NAMALWA (cell line): ENCODE measurements at regions not wholly inside any gene's neighbourhood (a gene's known extent, or its start where the extent isn't known, plus 50 kb on each side); places are given as distances from the start of the nearest gene placed in this dataset.

Experiments used
- DNase-seq: peaks from one replicate; pipeline ENCODE4 v3.0.0-alpha.2; 2015; ENCODE audit warnings: low spot score

DNA sequence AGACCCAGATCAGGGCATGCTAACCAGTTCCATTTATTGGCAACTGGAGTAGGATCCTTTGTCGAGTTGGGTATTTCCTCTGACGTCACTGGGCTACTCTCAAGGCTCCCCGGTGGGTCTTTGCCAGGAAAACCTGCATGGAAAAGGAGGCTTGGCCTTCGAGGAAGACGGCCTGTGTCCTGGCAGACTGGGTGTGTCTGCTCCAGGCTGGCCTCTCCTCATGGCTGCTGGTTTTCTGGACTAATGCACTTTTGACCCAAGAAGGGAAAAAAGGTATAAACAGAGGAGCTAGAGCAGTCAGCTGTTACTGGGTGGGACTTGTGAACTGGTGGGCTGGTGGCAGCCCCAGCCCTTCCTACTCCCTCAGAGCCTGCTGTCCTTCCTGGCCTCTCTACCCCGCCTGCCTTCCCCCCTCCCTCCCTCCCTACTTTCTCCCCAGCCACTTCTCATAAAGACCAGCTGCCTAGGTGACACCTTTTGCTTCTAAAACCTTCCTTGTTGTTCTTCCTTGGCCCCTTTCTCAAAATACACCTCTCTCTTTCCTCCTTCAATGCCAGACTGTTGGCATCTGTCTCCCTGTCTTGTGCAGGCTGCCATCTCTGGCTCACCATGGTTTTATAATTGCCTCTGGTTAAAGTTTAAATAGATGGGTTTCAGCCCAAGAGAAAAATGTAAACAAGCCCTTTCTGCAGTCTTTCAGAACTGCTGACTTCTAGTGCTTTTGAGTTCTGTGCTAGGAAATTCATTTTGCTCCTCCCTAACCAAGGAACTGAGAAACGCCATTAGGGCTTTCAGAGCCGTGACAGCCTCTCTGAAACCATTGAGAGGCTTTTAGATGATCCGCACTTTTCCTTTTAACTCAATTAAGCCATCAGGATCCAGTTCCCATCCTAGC, 101.8 kb upstream of the MKLN1 start:
- DNase-seq = no peak

DNA sequence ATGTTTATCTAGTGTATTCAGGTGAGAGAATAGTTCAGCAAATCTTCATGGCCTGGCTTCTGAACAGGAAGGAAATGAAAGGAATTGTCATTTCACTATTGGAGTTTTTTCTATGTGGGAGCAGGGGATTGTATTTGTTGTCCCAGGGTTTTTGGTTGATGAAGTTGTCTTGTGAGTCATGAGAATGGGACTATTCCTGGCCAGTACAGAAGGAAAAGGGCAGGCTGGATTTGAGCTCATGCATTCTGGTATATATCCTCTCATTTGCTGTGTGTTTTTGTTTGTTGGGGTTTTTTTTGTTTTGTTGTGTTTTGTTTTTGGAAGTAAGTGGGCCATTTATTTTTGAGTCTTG, 101.2 kb upstream of the MKLN1 start:
- no peak for DNase-seq

DNA sequence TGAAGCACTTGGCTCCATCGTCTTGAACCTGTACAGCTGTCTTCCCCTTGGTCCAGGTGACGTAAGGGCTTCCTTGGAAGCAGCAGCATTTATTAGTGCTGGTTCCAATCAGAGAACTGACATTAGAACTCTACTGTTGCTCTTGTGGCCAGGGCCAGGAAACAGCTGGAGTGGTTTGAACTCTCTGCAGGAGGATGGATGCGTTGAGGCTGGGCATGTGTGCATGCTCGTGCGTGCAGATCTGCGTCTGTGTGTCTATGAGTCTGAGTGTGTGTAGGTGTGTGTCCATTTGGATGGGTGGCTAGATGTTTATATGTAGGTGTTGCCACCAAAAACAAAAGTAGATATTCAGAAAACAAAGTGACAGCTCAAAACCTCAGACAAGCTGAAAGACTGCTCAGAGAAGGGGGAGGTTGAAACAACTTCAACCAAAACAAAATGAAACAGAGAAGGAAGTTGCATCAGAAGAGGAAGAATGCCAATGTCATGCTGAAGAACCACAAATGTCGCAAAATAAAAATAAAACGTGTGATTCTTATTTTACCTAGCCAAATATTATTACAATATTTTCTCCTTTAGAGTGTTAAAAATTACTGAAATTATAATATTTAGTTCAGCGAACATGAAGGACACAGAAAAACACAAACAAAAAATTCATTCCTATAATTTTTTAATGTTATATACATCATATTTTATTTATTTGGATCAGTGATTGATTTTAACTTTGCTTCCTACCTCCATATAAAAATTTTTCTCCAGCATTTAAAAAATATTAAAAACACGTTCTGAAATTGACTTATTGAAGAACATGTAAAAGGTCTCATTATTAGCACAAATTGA, 96.1 kb upstream of the MKLN1 start:
- DNase-seq = peak; percentile 93

DNA sequence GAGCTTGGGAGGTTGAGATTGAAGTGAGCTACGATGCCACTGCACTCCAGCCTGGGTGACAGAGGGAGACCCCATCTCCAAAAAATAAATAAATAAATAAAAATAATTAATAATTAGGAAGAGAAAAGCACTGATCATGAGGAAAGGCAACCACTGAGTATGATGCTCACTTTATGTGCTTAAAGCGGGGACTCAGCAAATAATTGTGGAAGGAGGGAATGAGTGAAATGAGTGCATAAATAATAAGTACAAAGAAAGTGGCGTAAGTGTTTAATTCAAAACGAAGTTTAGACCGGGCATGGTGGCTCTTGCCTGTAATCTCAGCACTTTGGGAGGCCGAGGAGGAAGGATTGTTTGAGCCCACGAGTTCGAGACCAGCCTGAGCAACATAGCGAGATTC, 94.9 kb upstream of the MKLN1 start:
- no peak for DNase-seq

DNA sequence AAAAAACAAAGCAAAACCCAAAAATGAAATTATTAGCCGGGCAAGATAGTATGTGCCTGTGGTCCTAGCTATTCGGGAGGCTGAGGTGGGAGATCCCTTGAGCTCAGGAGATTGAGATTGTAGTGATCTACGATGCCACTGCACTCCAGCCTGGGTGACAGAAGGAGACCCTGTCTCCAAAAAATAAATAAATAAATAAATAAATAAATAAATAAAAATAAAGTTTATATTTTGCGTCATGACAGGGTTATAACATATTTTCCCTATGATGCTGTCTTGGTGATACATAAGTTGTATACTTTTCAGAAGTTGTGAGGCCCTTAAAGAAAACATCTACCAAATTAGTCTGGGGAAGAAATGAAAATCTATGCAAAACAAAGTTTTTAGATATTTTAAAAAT, 94.5 kb upstream of the MKLN1 start:
- no peak for DNase-seq

DNA sequence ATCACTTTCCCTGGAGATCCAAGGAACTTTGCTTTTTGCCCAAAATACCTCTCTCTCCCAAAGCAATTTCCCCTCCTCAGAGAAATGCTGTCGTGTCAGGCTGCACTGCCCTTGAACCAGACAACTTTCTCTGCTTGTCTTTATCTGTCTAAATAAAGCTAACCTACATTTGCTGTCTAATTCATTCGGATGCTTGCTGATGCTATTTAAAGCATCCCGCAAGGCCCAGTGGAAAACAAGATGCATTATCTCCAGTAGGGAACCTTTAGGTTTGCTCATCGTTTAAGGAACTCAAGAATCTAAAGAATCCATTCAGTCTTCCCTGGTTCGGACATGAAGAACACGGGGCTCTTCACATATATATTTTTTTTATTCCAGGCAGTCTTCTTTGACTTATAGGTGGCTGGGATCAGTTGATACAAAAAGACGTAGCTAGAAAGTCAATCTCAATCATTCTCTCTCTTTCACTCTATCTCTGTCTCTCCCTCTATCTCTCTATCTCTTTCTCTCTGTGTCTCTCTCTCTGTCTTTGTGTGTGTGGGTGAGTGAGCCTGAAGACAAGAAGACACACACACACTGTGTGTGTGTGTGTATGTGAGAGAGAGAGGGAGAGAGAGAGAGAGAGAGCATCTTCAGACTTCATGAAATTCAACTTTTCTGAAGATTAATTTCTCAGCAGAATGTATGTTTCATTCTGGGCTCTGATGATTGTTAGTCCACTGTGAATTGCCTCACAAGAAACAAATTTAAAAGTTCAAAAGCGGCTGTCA, 92.8 kb upstream of the MKLN1 start:
- DNase-seq = no peak

DNA sequence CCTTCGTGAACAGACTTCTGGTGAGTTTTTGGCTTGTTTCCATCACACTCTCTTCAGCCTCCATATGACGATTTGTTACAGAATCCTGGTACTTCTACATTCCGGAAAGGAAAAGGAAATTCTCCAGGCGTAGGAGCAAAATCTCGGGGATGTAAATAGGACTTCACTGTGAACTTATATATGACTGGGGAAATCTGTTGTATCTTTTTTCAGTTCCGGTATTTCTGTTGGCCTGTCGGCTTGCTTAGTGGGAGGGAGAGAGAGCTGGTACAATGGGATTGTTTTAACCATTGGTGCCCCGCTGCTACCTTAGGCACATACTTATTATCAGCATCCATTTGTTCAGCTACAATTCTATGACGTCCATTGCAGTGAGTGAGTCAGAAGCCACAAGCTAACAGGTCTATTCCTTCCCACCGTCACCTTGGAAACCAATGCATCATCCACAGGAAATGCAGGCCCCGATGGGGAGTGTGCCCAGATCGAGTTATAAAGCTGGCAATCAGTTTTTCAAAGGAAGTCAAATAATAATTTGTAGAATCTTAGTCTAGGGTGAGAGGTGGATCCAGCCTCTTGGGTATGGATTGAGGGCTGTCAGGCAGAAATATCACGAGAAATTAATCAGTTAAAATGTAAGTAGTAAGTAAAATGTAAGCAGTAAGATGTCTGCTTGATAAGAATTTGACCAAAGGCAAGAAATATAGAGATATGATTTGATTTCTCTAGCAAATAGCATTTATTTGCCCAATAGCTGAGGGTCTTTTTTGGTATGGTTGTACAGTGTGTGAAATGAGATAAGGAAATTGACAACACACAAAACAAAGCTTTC, 92.0 kb upstream of the MKLN1 start:
- DNase-seq = no peak

DNA sequence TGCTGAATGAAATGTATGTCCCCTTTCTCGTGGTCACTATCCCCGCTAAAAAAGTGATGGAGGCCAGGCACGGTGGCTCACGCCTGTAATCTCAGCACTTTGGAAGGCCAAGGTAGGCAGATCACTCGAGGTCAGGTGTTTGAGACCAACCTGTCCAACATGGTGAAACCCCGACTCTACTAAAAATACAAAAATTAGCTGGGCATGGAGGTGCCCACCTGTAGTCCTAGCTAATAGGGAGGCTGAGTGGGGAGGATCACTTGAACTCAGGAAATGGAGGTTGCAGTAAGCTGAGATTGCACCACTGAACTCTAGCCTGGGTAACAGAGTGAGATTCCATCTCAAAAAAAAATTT, 91.4 kb upstream of the MKLN1 start:
- no peak for DNase-seq

DNA sequence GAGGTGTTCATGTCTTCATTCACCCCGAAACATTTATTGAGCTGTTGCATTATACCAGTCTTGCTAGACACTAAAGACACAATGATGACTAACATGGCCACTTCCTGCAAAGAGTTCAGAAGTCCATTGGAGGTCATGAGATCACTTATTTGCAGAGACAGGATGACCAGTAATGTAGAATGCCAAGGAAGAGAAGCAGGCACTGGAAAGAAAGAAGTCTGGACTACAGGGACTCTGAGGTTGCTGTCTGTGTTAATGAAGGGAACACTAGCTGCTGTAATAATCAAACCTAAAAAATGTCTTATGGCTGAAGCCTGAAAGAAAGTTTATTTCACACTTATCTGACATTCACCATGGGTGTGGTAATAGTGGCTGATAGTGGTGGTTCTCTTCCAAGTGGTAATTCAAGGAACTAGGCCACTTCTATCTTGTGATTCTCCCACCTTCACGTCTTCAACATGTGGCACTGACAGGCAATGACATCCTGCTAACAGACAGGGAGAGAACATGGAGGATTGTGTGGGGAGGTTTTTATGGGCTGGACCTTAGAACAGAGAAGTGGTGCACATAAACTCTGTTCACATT, 89.2 kb upstream of the MKLN1 start:
- DNase-seq = no peak

DNA sequence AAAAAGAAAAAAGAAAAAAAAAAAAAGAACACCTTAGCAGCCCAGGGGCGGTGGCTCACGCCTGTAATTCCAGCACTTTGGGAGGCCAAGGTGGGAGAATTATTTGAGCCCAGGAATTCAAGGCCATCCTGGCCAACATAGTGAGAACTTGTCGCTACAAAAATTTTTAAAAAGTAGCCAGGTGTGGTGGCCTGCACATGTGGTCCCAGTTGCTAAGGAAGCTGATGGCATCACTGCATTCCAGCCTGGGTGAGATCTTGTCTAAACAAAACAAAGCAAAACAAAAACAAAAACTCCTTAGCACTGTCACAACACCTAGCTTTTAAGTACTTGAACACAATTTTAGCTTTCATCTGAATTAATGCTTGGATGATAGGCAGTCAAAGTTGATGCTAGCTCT, 86.3 kb upstream of the MKLN1 start:
- no peak for DNase-seq

DNA sequence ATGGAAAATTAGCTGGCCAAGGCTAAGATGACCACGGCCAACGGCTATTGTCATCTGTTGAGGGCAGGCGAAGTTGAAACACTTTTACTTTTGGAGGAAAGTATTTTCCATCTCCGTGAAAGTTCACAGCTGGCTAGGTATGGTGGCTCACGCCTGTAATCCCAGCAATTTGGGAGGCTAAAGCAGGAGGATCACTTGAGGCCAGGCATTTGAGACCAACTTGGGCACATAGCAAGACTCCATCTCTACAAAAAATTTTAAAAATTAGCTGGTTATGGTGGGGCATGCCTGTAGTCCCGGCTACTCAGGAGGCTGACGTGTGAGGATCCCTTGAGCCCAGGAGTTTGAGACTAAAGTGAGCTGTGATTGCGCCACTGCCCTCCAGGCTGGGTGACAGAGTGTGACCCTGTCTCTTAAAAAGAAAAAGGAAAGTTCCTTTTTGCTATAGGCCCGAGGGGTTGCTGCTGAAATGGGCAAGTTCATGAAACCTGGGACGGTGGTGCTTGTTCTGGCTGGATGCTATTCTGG, 85.5 kb upstream of the MKLN1 start:
- no peak for DNase-seq

DNA sequence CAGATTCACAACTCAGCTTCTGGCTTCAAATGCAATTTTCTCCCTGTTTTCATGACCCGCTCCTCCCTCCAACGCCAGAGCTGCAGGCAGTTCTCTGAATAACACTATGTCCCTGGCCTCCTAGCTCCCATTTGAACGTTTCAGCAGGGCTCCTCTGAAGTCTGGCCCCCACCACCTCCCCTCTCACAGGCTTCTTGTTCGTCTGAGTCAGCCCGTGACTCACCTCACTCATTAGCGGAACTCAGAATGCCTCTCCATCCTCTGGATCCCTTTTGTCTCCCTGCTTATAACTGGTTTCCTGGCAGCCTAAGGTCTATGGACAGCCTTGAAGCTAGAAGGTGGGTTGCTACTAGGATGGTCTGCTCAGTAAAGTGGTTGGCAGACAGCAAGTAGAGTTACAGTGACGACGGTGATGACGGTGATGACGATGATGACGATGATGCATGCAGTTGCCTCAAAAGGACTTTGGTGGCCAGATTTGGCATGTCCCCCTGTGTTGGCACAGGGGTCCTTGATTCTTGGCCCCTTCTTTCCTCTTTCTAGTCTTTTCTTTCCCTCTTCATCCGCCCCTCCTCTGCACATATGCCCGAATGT, 83.3 kb upstream of the MKLN1 start:
- DNase-seq = no peak

DNA sequence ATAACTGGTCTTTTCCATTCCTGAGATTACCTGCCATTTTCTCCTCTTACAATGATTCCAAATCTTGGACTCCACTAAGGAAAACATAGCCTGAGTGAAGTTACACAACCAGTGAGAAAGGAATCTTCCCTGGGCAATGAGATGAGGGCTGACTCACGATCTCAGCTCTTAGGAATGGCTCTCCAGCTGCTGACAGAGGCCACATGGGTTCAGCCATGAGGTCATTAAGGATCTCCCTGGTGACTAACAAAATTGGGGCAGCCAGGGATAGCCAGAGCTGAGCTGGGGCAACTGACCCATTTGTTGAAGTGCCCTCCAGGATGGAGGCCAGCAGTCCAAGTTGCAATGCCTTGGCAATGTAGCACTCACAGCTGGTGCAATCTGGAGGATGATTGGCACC, 78.7 kb upstream of the MKLN1 start:
- no peak for DNase-seq

DNA sequence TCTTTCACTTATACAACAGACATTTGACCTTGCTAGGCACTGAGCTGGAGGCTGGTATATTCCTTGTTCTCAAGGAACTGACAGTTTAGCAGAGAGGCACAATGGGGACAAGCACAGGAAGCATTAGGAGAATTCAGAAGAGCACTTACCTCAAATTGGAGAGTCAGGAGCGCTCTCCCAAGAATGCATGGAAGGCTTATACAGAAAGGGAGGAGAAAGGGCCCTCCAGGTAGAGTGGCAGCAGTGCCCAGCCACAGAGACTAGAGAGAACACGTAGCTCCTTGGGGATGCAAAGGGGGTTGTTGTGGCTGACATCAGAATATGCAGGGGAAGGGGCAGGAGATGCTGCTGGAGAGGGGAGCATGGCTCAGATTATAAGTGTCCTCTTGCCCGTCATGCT, 78.2 kb upstream of the MKLN1 start:
- DNase-seq = no peak

DNA sequence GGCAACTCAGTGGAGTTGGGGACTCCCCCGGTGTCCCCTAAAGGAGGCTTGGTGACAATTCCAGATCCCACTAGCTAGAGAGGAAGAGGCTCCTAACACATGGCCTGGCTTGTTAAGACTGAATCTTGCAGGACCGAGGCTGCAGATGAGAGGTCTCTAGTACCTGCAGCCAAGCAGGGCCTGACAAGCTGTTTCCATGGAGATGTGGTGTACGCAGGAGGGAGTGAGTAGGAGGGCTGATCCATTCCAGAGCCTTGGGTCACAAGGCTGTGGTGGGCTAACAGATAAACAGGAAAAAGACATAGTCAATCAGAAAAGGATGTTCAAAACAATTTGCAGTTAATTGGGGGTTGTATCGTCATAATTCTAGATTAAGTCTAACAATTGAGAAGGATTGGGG, 77.3 kb upstream of the MKLN1 start:
- DNase-seq = no peak

DNA sequence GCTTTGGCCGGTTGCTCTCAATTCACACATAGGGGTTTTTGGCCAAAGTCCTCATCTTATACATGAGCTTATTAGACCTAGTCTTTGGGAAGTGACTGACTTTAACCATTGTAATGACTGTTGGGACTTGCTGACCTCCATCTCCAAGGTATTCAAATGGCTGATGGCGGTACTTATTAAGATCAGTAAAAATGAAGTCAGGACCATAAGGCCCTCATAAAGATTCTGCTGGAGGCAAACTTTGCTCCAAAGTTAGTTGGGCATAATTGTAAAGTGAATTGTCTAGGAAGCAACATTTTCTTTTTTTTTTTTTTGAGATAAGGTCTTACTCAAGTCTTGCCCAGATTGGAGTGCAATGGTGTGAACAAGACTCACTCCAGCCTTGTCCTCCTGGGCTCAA, 76.3 kb upstream of the MKLN1 start:
- no peak for DNase-seq

DNA sequence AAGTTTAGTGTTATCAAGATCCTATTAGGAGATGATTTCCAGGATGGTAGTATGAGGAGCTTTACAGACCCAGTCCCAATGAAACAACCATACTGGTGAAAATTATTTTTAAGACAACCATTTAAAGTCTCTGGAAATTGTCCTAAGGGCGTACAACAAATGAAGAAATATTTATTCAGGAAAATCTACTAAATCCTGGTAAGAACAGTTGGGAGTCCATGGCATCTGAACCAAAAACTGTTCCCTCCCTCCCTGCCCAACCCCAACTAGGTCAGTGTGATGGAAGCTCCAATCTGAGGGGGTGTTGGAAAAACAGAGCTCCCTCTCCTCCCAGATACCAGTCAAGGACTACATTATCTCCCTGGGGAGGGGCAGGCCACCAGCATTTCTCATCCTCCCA, 74.7 kb upstream of the MKLN1 start:
- no peak for DNase-seq

DNA sequence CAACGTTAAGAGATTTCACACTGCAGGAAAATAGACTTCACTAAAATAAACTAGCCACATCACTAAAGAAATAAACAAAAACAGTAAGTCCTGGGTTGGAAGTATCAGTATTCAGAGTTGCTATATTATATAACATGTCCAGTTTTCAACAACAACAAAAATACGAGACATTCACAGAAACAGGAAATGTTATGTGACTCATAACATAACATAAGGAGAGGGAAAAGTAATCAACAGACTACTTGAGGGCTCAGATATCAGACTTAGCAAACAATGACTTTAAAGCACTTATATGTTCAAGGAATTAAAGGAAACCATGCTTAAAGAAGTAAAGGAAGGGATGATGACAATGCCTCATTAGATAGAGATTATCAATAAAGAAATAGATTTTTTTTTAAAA, 73.5 kb upstream of the MKLN1 start:
- no peak for DNase-seq

DNA sequence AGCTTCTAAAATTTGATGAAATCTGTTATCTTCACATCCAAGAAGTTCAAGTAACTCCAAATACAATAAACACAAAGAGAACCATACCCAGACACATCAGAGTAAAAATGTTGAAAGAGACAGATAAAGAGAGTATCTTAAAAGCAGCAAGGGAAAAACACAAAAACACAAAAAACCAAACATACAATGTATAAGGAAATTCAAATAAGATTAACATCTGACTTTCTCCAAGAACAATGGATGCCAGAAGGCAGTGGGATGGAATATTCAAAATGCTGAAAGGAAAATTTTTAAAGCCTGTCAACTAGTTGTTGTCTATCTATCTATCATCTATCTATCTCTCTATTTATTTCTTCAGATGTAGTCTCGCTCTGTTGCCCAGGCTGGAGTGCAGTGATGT, 72.4 kb upstream of the MKLN1 start:
- no peak for DNase-seq

DNA sequence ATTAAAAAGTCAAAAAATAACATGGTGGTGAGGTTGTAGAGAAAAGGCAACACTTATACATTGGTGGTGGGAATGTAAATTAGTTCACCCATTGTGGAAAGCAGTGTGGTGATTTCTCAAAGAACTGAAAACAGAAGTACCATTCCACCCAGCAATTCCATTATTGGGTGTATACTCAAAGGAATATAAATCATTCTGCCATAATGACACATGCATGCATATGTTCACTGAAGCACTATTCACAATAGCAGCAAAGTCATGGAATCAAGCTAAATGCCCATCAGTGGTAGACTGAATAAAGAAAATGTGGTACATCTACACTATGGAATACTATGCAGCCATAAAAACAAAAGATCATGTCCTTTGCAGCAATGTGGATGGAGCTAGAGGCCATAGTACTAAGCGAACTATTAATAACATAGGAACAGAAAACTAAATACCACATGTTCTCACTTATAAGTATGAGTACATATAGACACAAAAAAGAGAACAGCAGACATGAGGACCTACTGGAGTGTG, 66.1 kb upstream of the MKLN1 start:
- no peak for DNase-seq

DNA sequence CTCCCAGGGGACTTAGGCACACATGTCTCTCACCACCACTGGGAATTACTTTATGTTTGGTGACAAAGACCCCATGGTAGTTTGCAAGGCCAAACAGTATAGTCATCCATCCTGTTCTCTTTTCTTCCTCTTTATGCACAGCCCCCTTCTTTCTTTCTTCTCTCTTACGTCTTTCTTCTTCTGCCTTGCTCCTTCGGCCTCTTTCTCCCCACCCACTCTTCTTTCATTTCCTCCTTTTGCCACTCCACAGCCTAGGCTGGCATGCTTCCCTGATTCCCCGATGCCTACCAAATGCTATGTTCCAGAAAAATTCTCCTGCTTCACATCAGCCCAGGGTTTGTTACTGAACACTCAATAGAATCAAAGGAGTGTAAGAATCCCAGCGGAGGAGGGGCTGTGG, 62.4 kb upstream of the MKLN1 start:
- no peak for DNase-seq
